ENCODE measurements at regions not wholly inside any gene's neighbourhood (a gene's known extent, or its start where the extent isn't known, plus 50 kb on each side); places are given as distances from the start of the nearest gene placed in this dataset.

- TF ChIP-seq POLR2A (IDR thresholded peaks at IDR 0.05; ENCODE audit: low read depth): no peak
- TF ChIP-seq CTCF (IDR thresholded peaks at IDR 0.05): no peak
- TF ChIP-seq EP300 (IDR thresholded peaks at IDR 0.05): no peak
Observed at GRCh38 chr5:5678909-5679308, 256.4 kb downstream of the ICE1 start.
